KMS-11 (cell line): ENCODE measurements at regions not wholly inside any gene's neighbourhood (a gene's known extent, or its start where the extent isn't known, plus 50 kb on each side); places are given as distances from the start of the nearest gene placed in this dataset.

Experiments
- H2AFZ ChIP-seq: fragments of 200-600 bp; sonication (generic); 2 replicates; pipeline ENCODE4 v1.6.1; 2016; ENCODE audit warnings: antibody characterized with exemption, mixed run types, low read depth
- H3K27ac ChIP-seq: fragments of 200-600 bp; sonication (generic); 2 replicates; pipeline ENCODE4 v1.6.1; 2016; ENCODE audit warnings: mild to moderate bottlenecking, mixed run types
- H3K27me3 ChIP-seq: fragments of 200-600 bp; sonication (generic); 2 replicates; pipeline ENCODE4 v1.6.1; 2017; ENCODE audit warnings: mild to moderate bottlenecking, low read depth, mixed run types, moderate library complexity; ENCODE audit not compliant: insufficient read depth
- H3K36me3 ChIP-seq: fragments of 200-600 bp; sonication (generic); 2 replicates; pipeline ENCODE4 v1.6.1; 2017; ENCODE audit warnings: mild to moderate bottlenecking, mixed run types; ENCODE audit not compliant: insufficient read depth
- H3K4me1 ChIP-seq: fragments of 200-600 bp; sonication (generic); 2 replicates; pipeline ENCODE4 v1.6.1; 2016; ENCODE audit warnings: mild to moderate bottlenecking, low read depth, mixed run types; ENCODE audit not compliant: poor library complexity, severe bottlenecking
- H3K4me2 ChIP-seq: fragments of 200-600 bp; sonication (generic); 2 replicates; pipeline ENCODE4 v1.7.0; 2016; ENCODE audit warnings: mild to moderate bottlenecking, mixed run types
- H3K4me3 ChIP-seq: fragments of 200-600 bp; sonication (generic); IDR thresholded peaks from 2 replicates; pipeline ENCODE4 v1.6.1; 2017; ENCODE audit warnings: low read depth, low read length, mixed read lengths; ENCODE audit not compliant: insufficient read depth
- H3K79me2 ChIP-seq: fragments of 200-600 bp; sonication (generic); 2 replicates; pipeline ENCODE4 v1.6.1; 2016; ENCODE audit warnings: low read depth, mixed run types; ENCODE audit not compliant: insufficient read depth
- H3K9ac ChIP-seq: fragments of 200-600 bp; sonication (generic); 2 replicates; pipeline ENCODE4 v1.6.1; 2016; ENCODE audit warnings: mild to moderate bottlenecking, mixed run types
- H4K20me1 ChIP-seq: fragments of 200-600 bp; sonication (generic); 2 replicates; pipeline ENCODE4 v1.6.1; 2016; ENCODE audit warnings: mild to moderate bottlenecking, mixed run types; ENCODE audit not compliant: insufficient read depth
- CTCF ChIP-seq: fragments of 200-600 bp; sonication (generic); conservative IDR thresholded peaks from 2 replicates; pipeline ENCODE4 v1.6.1; 2017; ENCODE audit warnings: low read depth, mild to moderate bottlenecking, antibody characterized with exemption, low read length, moderate library complexity, mixed read lengths

GRCh38 chr12:126949558-126949957, 1317.4 kb upstream of the TMEM132C start:
- no peak overlapping the region for H3K27ac ChIP-seq
- H4K20me1 ChIP-seq: no peaks in the 10 kb centered on the region
- no peaks in the 10 kb centered on the region for H3K27me3 ChIP-seq
- no peak overlapping the region for H3K4me3 ChIP-seq
- no peak overlapping the region for H3K9ac ChIP-seq
- H3K36me3 ChIP-seq: no peaks in the 10 kb centered on the region
- TF ChIP-seq CTCF: no peak
- no peak overlapping the region for H3K4me2 ChIP-seq
- no peaks in the 10 kb centered on the region for H3K79me2 ChIP-seq
- H2AFZ ChIP-seq: no peak overlapping the region
- H3K4me1 ChIP-seq: no peaks in the 10 kb centered on the region

- Histone ChIP-seq H3K4me1 (no peaks in the 10 kb centered on the region), H3K79me2 (no peaks in the 10 kb centered on the region), H3K9ac (no peak overlapping the region), H3K4me2 (no peak overlapping the region), H3K36me3 (no peaks in the 10 kb centered on the region), H4K20me1 (no peaks in the 10 kb centered on the region), H3K27ac (no peak overlapping the region), H3K4me3 (no peak overlapping the region), H2AFZ (no peak overlapping the region), H3K27me3 (no peaks in the 10 kb centered on the region)
- TF ChIP-seq CTCF: no peak
These were observed 1316.7 kb upstream of the TMEM132C start for GRCh38 chr12:126950266-126950665.

GRCh38 chr12:126952096-126953007, 1314.6 kb upstream of the TMEM132C start:
- H3K4me2 ChIP-seq: no peak overlapping the region
- no peaks in the 10 kb centered on the region for H3K4me1 ChIP-seq
- H3K79me2 ChIP-seq: no peaks in the 10 kb centered on the region
- no peaks in the 10 kb centered on the region for H3K27me3 ChIP-seq
- H3K36me3 ChIP-seq: no peaks in the 10 kb centered on the region
- TF ChIP-seq CTCF: no peak
- H4K20me1 ChIP-seq: no peaks in the 10 kb centered on the region
- no peak overlapping the region for H3K9ac ChIP-seq
- no peak overlapping the region for H3K27ac ChIP-seq
- no peak overlapping the region for H3K4me3 ChIP-seq
- no peak overlapping the region for H2AFZ ChIP-seq

GRCh38 chr12:126953365-126953889, 1313.5 kb upstream of the TMEM132C start:
- H3K4me2 ChIP-seq: no peak overlapping the region

More at GRCh38 chr12:126953365-126953889, 1313.5 kb upstream of the TMEM132C start:
- H2AFZ ChIP-seq: no peak overlapping the region
- no peaks in the 10 kb centered on the region for H3K79me2 ChIP-seq
- no peak for TF ChIP-seq CTCF
- H3K4me3 ChIP-seq: no peak overlapping the region
- H3K27me3 ChIP-seq: no peaks in the 10 kb centered on the region
- H3K4me1 ChIP-seq: no peaks in the 10 kb centered on the region
- H4K20me1 ChIP-seq: no peaks in the 10 kb centered on the region
- H3K9ac ChIP-seq: no peak overlapping the region
- H3K27ac ChIP-seq: no peak overlapping the region
- no peaks in the 10 kb centered on the region for H3K36me3 ChIP-seq
